ENCODE measurements at regions not wholly inside any gene's neighbourhood (a gene's known extent, or its start where the extent isn't known, plus 50 kb on each side); places are given as distances from the start of the nearest gene placed in this dataset.

DNA sequence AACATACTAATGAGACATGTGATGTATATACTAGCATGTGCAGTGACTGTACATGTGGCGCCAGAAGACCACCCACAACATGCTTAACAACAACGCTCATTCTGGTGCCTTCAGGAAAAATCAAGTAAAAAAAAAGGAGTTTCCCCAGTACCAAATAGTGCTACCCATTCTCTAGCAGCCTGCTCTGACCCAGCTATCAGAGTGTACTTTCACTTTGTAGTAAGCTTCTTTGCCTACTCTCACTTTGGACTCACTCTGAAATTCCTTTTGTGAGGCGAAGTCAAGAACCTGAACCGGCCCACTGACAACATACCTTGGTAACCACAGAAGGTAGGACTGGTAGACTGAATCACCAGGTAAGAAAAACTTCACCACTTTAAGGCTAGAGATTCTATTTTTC lies 1100.0 kb downstream of the GRIK2 start:
- no peak for DNase-seq

GRCh38 chr6:102488729-102489128 lies 1095.2 kb downstream of the GRIK2 start:
- no peak for DNase-seq

GRCh38 chr6:102485480-102485879 lies 1092.0 kb downstream of the GRIK2 start:
- DNase-seq: no peak

GRCh38 chr6:102474041-102474807 lies 1080.7 kb downstream of the GRIK2 start:
- DNase-seq: no peak

DNA sequence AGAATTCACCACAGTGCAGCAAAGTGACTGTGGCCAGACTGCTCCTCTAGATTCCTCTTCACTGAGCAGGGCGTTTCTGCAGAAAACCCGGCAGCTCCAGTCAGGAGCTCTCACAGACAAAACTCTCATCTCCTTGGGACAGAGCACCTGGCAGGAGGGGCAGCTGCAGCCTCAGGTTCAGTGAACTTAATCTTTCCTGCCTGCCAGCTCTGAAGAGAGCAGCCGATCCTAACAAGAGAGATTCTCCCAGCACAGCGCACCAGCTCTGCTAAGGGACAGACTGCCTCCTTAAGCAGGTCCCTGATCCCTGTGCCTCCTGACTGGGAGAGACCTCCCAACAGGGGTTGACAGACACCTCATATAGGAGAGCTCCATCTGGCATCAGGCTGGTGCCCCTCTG lies 1065.5 kb downstream of the GRIK2 start:
- DNase-seq: no peak

DNA sequence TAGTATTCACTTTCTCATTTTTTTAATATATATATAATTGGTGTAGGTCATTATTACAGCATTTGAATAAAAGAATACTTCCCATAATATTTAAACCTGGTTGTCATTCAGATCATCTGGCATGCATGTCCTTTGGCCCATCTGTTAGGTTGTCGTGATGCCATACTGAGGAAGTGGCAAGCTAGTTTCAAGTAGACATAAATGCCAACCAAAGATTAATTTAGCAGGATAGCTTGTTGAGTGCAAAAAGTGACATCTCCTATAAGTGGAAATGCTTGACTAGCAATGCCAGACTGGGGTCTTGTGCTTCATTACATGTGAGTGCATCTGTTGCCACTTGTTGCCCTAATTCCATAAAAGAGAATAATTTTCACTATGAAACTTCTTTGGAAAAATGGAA lies 1044.7 kb downstream of the GRIK2 start:
- DNase-seq: no peak

DNA sequence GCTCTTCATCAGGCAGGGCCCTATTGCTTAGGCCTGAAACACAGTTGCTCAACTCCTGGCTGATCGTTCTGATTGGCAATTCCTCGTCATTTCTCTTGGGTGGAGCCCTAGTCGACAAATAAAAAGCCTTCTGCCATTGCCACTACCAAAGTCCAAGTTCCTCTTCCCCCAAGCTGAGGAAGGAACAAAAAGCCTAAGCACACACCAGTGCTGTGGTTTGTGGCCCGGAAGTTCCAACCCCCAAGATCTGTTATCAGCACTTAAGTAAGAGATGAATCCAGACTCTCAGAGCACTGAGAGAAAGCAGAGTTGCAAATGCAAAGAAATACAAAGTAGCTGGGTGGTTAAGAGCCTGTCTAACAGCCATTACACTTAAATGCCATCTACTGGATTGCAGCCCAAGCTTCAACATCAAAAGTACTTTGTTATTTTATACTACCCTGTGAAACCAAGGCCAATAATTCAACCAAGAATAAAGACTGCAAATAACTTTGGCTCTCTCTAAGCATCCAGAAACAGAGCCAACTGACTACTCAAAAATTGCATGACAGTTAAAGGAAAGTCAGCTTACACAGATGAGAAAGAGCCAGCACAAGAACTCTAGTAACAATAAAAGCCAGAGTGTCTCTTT lies 1024.0 kb downstream of the GRIK2 start:
- no peak for DNase-seq

- DNase-seq: no peak
These were observed 1022.4 kb downstream of the GRIK2 start for GRCh38 chr6:102415891-102416290.

DNA sequence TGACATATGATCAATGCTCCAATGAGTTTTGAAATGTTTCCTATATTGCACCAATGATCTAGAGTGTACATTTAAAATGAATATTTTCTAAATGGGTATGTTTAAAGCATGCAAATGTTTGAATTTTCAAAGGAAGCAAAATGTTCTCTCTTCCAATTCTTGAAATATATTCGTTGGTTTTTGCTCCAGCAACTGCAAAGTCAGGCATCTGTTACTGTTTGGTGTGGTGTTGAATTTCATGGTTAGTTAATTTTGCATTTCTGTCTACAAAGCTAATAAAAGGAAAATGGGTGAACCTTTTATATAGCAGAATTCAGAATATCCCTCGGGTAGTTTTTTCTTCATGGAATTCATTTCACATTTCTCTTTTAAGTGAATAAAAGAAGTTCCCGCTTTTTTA lies 1018.3 kb downstream of the GRIK2 start:
- DNase-seq: no peak

- DNase-seq: no peak
These were observed 1014.6 kb downstream of the GRIK2 start for GRCh38 chr6:102407886-102408741.

DNA sequence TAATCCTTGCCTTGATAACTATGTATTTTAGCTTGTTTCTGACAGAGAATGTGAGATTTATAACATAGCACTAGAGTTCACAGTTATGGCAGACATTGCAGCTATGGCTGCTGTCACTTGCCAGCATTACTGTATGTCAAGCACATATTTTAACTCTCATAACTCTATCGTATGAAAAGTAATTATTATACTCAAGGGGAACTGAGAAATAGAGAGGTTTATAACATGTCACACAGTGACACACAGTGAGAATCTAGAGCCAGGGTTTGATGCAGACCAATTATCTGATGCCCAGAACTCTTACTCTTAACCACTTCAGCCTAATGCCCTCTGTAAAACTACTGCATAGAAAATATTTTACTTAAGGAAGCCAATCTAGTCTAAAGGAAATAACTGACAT lies 1012.4 kb downstream of the GRIK2 start:
- DNase-seq: no peak

- no peak for DNase-seq
These were observed 1009.3 kb downstream of the GRIK2 start for GRCh38 chr6:102402635-102403329.

DNA sequence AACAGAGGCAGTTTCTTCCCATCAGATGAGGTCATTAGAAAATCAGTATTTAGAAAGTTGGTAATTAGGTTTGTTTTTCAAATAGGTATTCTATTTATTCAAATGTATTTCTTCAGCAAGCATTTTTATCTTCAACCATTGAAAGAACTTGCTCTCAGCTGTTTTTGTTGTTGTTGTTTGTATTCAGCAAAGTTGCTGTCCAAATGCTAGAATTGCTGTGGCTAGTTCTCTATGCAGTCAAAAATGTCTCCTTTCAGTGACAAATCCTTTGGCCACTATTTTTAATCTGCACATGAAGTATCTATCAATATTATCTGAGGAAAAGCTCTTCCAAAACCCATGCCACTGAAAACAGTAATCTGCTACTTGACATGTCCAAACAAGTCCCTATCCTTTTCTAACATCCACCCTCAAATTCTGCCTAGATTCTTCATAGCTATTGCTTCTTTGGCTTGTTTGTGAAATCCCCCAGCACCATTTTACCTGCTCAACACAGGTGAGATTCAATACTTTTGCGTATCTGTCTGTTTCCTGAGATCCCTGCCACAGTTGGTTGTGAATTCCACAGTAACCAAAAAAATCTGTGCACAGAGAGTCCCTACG lies 1005.4 kb downstream of the GRIK2 start:
- DNase-seq: no peak

- DNase-seq: no peak
These were observed 997.0 kb downstream of the GRIK2 start for GRCh38 chr6:102390541-102390940.

DNA sequence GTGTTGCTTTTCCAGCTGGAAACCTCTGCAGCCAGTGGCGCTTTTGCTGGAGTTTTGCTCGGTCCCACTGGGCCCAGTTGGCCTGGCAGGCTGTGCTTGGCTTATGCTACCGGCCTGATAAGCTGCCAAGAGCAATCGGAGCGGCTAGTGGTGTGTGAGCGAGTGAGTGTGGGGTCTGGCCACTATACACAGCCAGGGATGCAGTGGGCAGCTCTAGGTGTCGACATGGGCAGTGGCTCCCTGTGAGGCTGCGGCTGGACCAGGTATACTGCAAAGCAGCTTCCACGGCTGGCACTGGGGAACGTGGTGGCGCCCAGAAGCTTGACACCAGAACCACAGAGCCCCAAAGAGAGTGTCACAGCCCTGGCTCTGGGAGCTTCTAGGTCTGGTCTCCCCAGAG lies 996.5 kb downstream of the GRIK2 start:
- no peak for DNase-seq

GRCh38 chr6:102387326-102388033 lies 994.0 kb downstream of the GRIK2 start:
- no peak for DNase-seq

GRCh38 chr6:102381203-102381602 lies 987.7 kb downstream of the GRIK2 start:
- DNase-seq: no peak

GRCh38 chr6:102356170-102356569 lies 962.7 kb downstream of the GRIK2 start:
- DNase-seq: no peak

- no peak for DNase-seq
These were observed 962.1 kb downstream of the GRIK2 start for GRCh38 chr6:102355578-102355977.

DNA sequence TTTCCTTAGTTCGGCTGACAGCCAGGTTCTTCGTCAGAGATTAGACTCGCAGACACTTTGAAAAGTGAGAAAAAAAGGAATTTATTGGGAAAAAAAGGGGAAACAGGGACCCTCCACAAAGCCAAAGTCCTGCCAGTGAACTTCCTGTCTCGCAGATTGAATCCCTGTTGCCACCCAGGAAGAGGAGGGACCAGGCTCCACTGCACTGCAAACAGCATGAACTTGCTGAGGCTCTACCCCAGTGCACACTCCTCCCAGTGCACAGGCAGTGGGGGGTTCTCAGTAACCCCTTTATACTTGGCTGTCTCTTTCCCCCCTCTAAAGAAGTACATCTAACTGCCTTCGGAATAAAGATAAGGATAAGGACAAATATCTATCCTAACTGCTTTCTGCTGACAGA lies 959.0 kb downstream of the GRIK2 start:
- DNase-seq: no peak

DNA sequence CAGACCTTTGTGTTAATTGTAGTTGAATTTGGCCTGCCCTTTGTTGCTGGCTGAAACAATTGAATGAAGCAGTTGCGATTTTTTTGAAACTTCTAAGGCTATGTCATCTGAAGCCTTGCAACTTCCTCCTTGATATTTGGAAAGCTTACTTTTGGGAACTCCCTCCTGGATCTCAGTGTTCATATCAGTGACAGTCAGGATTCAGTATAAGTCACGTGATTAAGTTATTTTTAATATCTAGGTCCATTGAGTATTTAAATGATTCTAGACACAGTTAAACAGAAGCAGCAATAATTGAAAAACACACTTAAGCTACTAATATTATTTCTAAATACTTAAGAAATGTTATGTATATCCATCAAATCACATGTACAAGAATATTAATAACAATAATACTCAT lies 951.3 kb downstream of the GRIK2 start:
- DNase-seq: no peak

- DNase-seq: no peak
These were observed 946.8 kb downstream of the GRIK2 start for GRCh38 chr6:102340311-102340710.
